H1 (cell line): ENCODE measurements at regions not wholly inside any gene's neighbourhood (a gene's known extent, or its start where the extent isn't known, plus 50 kb on each side); places are given as distances from the start of the nearest gene placed in this dataset.

Experiments used
- CHD2 ChIP-seq: IDR thresholded peaks from 2 replicates; pipeline ENCODE4 v1.6.1; 2012; ENCODE audit warnings: low read length, improper control_type of control experiment
- CTCF ChIP-seq, 3 experiments: IDR thresholded peaks; 1 replicate in 2 of 3; 2 replicates in 1 of 3; pipeline versions ENCODE4 v1.5.1 to v1.6.1; 2011; ENCODE audit warnings: low read length in 3 of 3, mild to moderate bottlenecking in 3 of 3, inconsistent platforms in 2 of 3, low read depth in 1 of 3, moderate library complexity in 1 of 3; ENCODE audit not compliant: insufficient read depth in 1 of 3; ENCODE audit errors: control extremely low read depth in 1 of 3
- HDAC6 ChIP-seq: IDR thresholded peaks from one replicate; pipeline ENCODE4 v1.7.1; 2012; ENCODE audit warnings: low read depth, mild to moderate bottlenecking, inconsistent platforms, low read length, moderate library complexity
- JUN ChIP-seq: IDR thresholded peaks from 2 replicates; pipeline ENCODE4 v1.6.1; 2011; ENCODE audit warnings: low read depth, mild to moderate bottlenecking, improper control_type of control experiment, low read length
- NANOG ChIP-seq: IDR thresholded peaks from 2 replicates; pipeline ENCODE4 v1.6.1; 2011; ENCODE audit warnings: low read length, low read depth, mild to moderate bottlenecking, inconsistent platforms; ENCODE audit not compliant: insufficient read depth, poor library complexity, severe bottlenecking
- PHF8 ChIP-seq: fragments of 200-600 bp; sonication (generic); conservative IDR thresholded peaks from 2 replicates; pipeline ENCODE4 v1.7.1; 2012; ENCODE audit warnings: low read depth, mild to moderate bottlenecking, inconsistent platforms, low read length, moderate library complexity
- TAF1 ChIP-seq: IDR thresholded peaks from 2 replicates; pipeline ENCODE4 v1.6.1; 2011; ENCODE audit warnings: mild to moderate bottlenecking, low read depth, low read length

- TF ChIP-seq CTCF (IDR thresholded peaks at IDR 0.05; ENCODE audit: control extremely low read depth in 1 of 3, insufficient read depth in 1 of 3, low read depth in 1 of 3, low read length in 3 of 3) (no peak), NANOG (no peak), HDAC6 (no peak), TAF1 (no peak), CHD2 (no peak), PHF8 (no peak), JUN (no peak)
Measured at GRCh38 chr21:28541371-28542112, 451.1 kb downstream of the LTN1 start.
